ENCODE measurements at regions not wholly inside any gene's neighbourhood (a gene's known extent, or its start where the extent isn't known, plus 50 kb on each side); places are given as distances from the start of the nearest gene placed in this dataset.

DNA sequence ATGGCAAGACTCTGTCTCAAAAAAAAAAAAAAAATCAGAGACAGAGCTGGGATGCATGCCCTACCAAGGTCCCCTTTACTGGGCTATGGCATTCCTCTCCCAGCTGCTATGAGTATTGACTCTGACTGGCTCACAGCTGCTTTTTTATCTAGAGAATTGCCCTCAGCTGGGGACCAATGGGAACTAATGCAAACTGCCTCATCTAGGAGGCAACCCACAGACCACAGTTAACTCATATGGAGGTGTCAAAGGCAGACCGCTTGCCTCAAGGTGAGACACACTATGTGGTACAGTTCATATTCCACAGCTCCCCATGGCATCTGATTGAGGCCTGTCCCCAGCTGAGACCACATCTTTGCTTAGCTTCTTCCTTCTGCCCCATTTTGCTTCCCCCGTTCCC lies 183.5 kb upstream of the EOMES start:
- no peaks in the 10 kb centered on the region for H3K9me3 ChIP-seq
- H3K27me3 ChIP-seq, result no peaks in the 10 kb centered on the region
- no peak overlapping the region for H3K4me3 ChIP-seq
- no peak for TF ChIP-seq POLR2A (IDR thresholded peaks at IDR 0.05)
- TF ChIP-seq, protein P1, sequence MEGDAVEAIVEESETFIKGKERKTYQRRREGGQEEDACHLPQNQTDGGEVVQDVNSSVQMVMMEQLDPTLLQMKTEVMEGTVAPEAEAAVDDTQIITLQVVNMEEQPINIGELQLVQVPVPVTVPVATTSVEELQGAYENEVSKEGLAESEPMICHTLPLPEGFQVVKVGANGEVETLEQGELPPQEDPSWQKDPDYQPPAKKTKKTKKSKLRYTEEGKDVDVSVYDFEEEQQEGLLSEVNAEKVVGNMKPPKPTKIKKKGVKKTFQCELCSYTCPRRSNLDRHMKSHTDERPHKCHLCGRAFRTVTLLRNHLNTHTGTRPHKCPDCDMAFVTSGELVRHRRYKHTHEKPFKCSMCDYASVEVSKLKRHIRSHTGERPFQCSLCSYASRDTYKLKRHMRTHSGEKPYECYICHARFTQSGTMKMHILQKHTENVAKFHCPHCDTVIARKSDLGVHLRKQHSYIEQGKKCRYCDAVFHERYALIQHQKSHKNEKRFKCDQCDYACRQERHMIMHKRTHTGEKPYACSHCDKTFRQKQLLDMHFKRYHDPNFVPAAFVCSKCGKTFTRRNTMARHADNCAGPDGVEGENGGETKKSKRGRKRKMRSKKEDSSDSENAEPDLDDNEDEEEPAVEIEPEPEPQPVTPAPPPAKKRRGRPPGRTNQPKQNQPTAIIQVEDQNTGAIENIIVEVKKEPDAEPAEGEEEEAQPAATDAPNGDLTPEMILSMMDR (IDR thresholded peaks at IDR 0.05), result no peak
- H3K27ac ChIP-seq, result no peak overlapping the region
- DNase-seq, result no peak
- WGBS (ENCODE audit: insufficient coverage, low coverage, low lambda C conversion rate, missing lambda C conversion rate), result 80% methylated on average over 2 of the region's 2 CpGs
- intact Hi-C loops (cut with DNase I), result no loop called here
- H3K36me3 ChIP-seq, result no peaks in the 10 kb centered on the region
- H3K4me1 ChIP-seq, result no peaks in the 10 kb centered on the region
- ATAC-seq, result peak in 3 of 4 donors; percentile 23 to 32 (median 23)

DNA sequence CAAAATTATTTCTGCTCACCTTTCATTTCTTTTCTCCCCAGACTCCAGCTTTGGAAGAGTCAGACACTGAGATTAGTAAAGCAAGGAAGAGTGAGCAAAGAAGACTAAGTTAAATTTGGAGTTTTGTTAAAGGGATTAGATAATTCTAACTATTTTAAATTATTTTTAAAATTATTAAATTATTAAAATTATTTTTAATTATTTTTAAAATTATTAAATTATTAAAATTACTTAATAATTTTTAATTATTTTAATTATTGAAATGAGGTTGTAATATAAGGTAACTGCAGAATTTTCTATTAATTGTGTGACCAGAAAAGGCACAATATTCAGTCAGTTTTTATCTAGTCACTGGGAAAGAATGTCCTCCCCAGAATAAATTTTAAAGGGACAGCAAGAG lies 185.0 kb upstream of the EOMES start:
- Histone ChIP-seq H3K27me3 (no peaks in the 10 kb centered on the region), H3K9me3 (no peaks in the 10 kb centered on the region), H3K4me3 (no peak overlapping the region), H3K27ac (no peak overlapping the region), H3K36me3 (no peaks in the 10 kb centered on the region), H3K4me1 (no peaks in the 10 kb centered on the region)
- intact Hi-C loops (cut with DNase I), result no loop called here
- DNase-seq (no peak), ATAC-seq (no peak)
- TF ChIP-seq POLR2A (IDR thresholded peaks at IDR 0.05), result no peak
- TF ChIP-seq, protein P1 (IDR thresholded peaks at IDR 0.05), result no peak

DNA sequence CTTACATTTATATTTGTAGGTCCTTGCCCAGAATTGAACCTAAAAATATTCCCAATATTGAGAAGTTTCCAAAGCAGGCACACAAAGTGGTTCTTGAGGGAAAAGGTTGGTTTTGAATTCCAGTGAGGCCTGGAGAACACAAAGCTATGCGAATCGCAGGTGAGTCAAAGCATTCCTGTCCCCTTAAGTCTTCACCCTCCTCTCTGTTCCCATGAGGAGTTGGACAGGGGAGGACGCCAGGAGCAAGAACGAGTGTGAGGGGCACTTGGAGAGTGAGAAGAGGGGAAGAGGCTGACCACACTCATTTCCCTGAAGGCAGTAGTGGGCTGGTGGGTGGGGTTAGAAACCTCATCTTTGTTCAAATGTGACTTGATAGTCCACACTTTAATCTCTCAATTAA lies 185.8 kb upstream of the EOMES start:
- intact Hi-C loops (cut with DNase I), result no loop called here
- Histone ChIP-seq H3K4me3 (no peak overlapping the region), H3K4me1 (no peaks in the 10 kb centered on the region), H3K9me3 (no peaks in the 10 kb centered on the region), H3K36me3 (no peaks in the 10 kb centered on the region), H3K27me3 (no peaks in the 10 kb centered on the region), H3K27ac (no peak overlapping the region)
- DNase-seq (no peak), ATAC-seq (no peak)
- WGBS (ENCODE audit: insufficient coverage, low coverage, low lambda C conversion rate, missing lambda C conversion rate), result 70% methylated on average over 3 of the region's 4 CpGs
- TF ChIP-seq POLR2A (IDR thresholded peaks at IDR 0.05), result no peak
- TF ChIP-seq, protein P1 (IDR thresholded peaks at IDR 0.05), result no peak

DNA sequence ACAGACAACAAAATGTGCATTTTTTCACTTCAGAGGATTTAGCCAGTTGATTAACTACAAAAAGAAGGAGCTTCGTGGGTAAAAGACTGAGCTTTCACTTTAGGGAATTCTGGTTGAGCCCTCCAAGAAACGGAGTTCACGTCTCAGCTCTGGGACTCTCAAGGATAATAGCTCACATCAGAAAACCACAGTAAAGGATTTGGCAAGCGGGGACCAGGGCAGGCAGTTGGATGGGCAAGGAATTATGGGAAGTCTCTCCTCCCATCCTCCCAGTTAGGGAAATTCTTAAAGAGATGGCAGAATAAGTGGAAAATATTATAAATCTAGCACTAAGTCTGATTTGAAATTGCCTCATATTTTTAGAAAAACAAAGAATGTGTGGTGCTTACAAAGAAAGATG lies 188.3 kb upstream of the EOMES start:
- no peak overlapping the region for H3K4me3 ChIP-seq
- H3K4me1 ChIP-seq, result no peaks in the 10 kb centered on the region
- H3K9me3 ChIP-seq, result no peaks in the 10 kb centered on the region
- DNase-seq, result no peak
- no peak overlapping the region for H3K27ac ChIP-seq
- H3K27me3 ChIP-seq, result no peaks in the 10 kb centered on the region
- TF ChIP-seq, protein P1 (IDR thresholded peaks at IDR 0.05), result no peak
- no peak for TF ChIP-seq POLR2A (IDR thresholded peaks at IDR 0.05)
- intact Hi-C loops (cut with DNase I), result no loop called here
- ATAC-seq, result no peak
- whole genome bisulfite sequencing (ENCODE audit: insufficient coverage, low coverage, low lambda C conversion rate, missing lambda C conversion rate), result 54% methylated on average over 4 of the region's 4 CpGs
- H3K36me3 ChIP-seq, result no peaks in the 10 kb centered on the region

DNA sequence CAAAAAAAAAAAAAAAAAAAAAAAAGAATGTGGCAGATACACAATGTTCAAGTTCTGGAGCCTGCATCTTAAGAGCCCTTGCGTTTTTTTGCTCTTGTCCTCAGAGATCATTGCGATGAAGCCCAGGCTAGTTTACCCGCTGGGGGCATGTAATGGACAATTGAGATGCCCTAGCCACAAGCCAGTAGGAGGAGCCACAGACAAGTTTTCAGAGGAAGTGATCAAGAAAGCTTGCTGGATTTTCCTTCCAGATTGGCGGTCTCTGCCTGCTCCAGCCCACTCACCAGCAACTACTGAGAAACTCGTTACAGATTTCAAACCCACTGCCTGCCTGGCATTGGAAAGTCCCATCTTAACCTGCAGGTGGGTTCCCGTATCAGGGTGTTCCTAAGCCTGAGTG lies 192.1 kb upstream of the EOMES start:
- ATAC-seq (no peak), DNase-seq (no peak)
- Histone ChIP-seq H3K4me1 (no peaks in the 10 kb centered on the region), H3K36me3 (no peaks in the 10 kb centered on the region), H3K4me3 (no peak overlapping the region), H3K27me3 (no peaks in the 10 kb centered on the region), H3K27ac (no peak overlapping the region), H3K9me3 (no peaks in the 10 kb centered on the region)
- intact Hi-C loops (cut with DNase I), result no loop called here
- WGBS (ENCODE audit: insufficient coverage, low coverage, low lambda C conversion rate, missing lambda C conversion rate), result 66% methylated on average over 6 of the region's 6 CpGs
- no peak for TF ChIP-seq POLR2A (IDR thresholded peaks at IDR 0.05)
- TF ChIP-seq, protein P1 (IDR thresholded peaks at IDR 0.05), result no peak
